Gastrocnemius medialis (tissue), 4 donors: ENCODE measurements at regions not wholly inside any gene's neighbourhood (a gene's known extent, or its start where the extent isn't known, plus 50 kb on each side); places are given as distances from the start of the nearest gene placed in this dataset.

Experiments used
- POLR2A ChIP-seq, 2 donors: fragments of 450-650 bp; IDR thresholded peaks; one replicate each; pipeline ENCODE4 v1.6.1; 2017; ENCODE audit warnings: antibody characterized with exemption in 2 of 2, mild to moderate bottlenecking in 2 of 2, moderate library complexity in 2 of 2
- TF ChIP-seq, protein P1 (sequence below), 5 experiments: fragments of 450-650 bp in 3 of 5; fragments of 200-600 bp in 2 of 5; sonication (generic) in 2 of 5; IDR thresholded peaks in 4 of 5; conservative IDR thresholded peaks in 1 of 5; 1 replicate in 4 of 5; 2 replicates in 1 of 5; pipeline ENCODE4 v1.5.1; 2016 to 2019; ENCODE audit warnings: antibody characterized with exemption in 5 of 5, mild to moderate bottlenecking in 3 of 5, moderate library complexity in 3 of 5

DNA sequence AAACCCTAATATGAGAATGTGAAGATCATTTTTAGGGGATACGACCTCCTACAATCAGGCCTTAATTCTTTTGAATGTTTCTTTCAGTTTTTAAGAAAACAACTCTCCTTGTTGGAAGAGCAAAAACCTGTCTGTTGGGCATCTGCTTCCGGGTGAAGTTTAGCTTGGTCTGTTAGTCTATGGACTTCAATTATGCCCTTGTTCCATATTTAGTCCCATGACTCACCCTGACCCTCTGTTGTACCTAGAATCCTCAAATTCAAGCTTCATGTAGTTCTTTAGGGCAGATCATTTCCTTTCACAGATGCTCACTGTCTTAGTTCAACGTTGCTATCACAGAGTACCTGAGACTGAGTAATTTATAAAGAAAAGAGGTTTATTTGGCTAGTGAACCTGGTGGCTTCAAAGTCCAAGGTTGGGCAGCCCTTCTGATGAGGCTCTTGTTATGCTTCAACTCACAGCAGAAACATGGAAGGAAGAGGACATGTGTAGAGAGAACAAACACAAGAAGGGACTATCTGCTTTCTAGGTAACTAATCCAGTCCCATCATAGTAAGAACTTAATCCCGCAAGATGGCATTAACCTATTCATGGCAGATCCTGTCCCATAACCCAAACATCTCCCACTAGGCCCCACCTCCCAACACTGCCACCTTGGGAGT, 82.5 kb upstream of the SERPINE2 start:
- TF ChIP-seq, protein P1, sequence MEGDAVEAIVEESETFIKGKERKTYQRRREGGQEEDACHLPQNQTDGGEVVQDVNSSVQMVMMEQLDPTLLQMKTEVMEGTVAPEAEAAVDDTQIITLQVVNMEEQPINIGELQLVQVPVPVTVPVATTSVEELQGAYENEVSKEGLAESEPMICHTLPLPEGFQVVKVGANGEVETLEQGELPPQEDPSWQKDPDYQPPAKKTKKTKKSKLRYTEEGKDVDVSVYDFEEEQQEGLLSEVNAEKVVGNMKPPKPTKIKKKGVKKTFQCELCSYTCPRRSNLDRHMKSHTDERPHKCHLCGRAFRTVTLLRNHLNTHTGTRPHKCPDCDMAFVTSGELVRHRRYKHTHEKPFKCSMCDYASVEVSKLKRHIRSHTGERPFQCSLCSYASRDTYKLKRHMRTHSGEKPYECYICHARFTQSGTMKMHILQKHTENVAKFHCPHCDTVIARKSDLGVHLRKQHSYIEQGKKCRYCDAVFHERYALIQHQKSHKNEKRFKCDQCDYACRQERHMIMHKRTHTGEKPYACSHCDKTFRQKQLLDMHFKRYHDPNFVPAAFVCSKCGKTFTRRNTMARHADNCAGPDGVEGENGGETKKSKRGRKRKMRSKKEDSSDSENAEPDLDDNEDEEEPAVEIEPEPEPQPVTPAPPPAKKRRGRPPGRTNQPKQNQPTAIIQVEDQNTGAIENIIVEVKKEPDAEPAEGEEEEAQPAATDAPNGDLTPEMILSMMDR (IDR thresholded peaks at IDR 0.05 in 4 of 5, conservative IDR thresholded peaks at IDR 0.05 in 1 of 5) = no peak
- TF ChIP-seq POLR2A (IDR thresholded peaks at IDR 0.05) = no peak
